Common myeloid progenitor, CD34-positive (primary cell): ENCODE measurements at regions not wholly inside any gene's neighbourhood (a gene's known extent, or its start where the extent isn't known, plus 50 kb on each side); places are given as distances from the start of the nearest gene placed in this dataset.

Experiments used
- CTCF ChIA-PET: fragments of 350-600 bp; sonication (Branson Sonifier 250); formaldehyde crosslinking; loops from one replicate; lab custom pipeline; 2021; ENCODE audit warnings: antibody characterized with exemption; lab: Charles Lee
- POLR2A ChIA-PET: fragments of 350-600 bp; sonication (Branson Sonifier 250); formaldehyde crosslinking; loops from one replicate; lab custom pipeline; 2021; ENCODE audit warnings: antibody characterized with exemption; lab: Charles Lee
- DNase-seq, 3 donors: peaks; one replicate each; pipeline versions ENCODE4 v3.0.0 to v3.0.0-alpha.2; 2013
- H3K27ac ChIP-seq, 2 experiments: 1 replicate in 1 of 2; 2 replicates in 1 of 2; pipeline ENCODE4 v1.7.0; 2013; ENCODE audit warnings: inconsistent platforms in 2 of 2, low read length in 2 of 2, mild to moderate bottlenecking in 2 of 2, low read depth in 1 of 2, moderate library complexity in 1 of 2; ENCODE audit not compliant: severe bottlenecking in 2 of 2, insufficient read depth in 1 of 2, poor library complexity in 1 of 2
- H3K27me3 ChIP-seq, 5 experiments: replicated peaks in 2 of 5; 1 replicate in 3 of 5; 2 replicates in 2 of 5; pipeline versions ENCODE4 v1.6.1 to v1.7.0; 2013; ENCODE audit warnings: low read length in 4 of 5, mild to moderate bottlenecking in 2 of 5, moderate library complexity in 2 of 5, inconsistent platforms in 1 of 5; ENCODE audit not compliant: insufficient read depth in 5 of 5, control insufficient read depth in 4 of 5
- H3K36me3 ChIP-seq, 4 experiments: 1 replicate in 2 of 4; 2 replicates in 2 of 4; pipeline versions ENCODE4 v1.6.1 to v1.7.0; 2013; ENCODE audit warnings: low read length in 3 of 4, control low read depth in 1 of 4, mild to moderate bottlenecking in 1 of 4; ENCODE audit not compliant: control insufficient read depth in 4 of 4, insufficient read depth in 4 of 4
- H3K4me1 ChIP-seq, 4 experiments: 1 replicate in 3 of 4; 2 replicates in 1 of 4; pipeline versions ENCODE4 v1.6.1 to v1.7.1; 2013; ENCODE audit warnings: low read length in 3 of 4, mild to moderate bottlenecking in 3 of 4, control low read depth in 1 of 4, inconsistent platforms in 1 of 4, moderate library complexity in 1 of 4; ENCODE audit not compliant: control insufficient read depth in 4 of 4, insufficient read depth in 4 of 4; ENCODE audit errors: control extremely low read depth in 1 of 4
- H3K4me3 ChIP-seq, 7 experiments: 1 replicate in 4 of 7; 2 replicates in 3 of 7; pipeline versions ENCODE4 v1.5.1 to v1.7.0; 2013; ENCODE audit warnings: mild to moderate bottlenecking in 7 of 7, low read length in 6 of 7, moderate library complexity in 6 of 7, inconsistent platforms in 2 of 7, low read depth in 2 of 7, control low read depth in 1 of 7; ENCODE audit not compliant: insufficient read depth in 4 of 7, control insufficient read depth in 1 of 7; ENCODE audit errors: extremely low read depth in 1 of 7
- H3K9me3 ChIP-seq, 5 experiments: 1 replicate in 4 of 5; 2 replicates in 1 of 5; pipeline versions ENCODE4 v1.6.1 to v1.7.1; 2013; ENCODE audit warnings: low read length in 4 of 5, mild to moderate bottlenecking in 2 of 5, inconsistent platforms in 1 of 5, low read depth in 1 of 5, moderate library complexity in 1 of 5; ENCODE audit not compliant: control insufficient read depth in 4 of 5, insufficient read depth in 2 of 5; ENCODE audit errors: control extremely low read depth in 1 of 5
- WGBS: methylation state at CpG from one replicate; pipeline ENCODE4 v1.1.5; 2013; ENCODE audit not compliant: insufficient coverage; 5-methylcytosine and 5-hydroxymethylcytosine counted together

- Histone ChIP-seq H3K36me3 (no peaks in the 10 kb centered on the region), H3K4me1 (no peaks in the 10 kb centered on the region), H3K27ac (no peak overlapping the region), H3K9me3 (no peaks in the 10 kb centered on the region), H3K4me3 (no peak overlapping the region), H3K27me3 (peaks cover 0 to 1% (median 0%) of the 10 kb centered on the region in 5 experiments)
- CTCF ChIA-PET: no interaction called here
- POLR2A ChIA-PET: no interaction called here
- WGBS: 88% methylated on average over 3 of the region's 4 CpGs
- DNase-seq: no peak
These were observed 473.3 kb upstream of the NR2F2 start for GRCh38 chr15:95857124-95857757.

DNA sequence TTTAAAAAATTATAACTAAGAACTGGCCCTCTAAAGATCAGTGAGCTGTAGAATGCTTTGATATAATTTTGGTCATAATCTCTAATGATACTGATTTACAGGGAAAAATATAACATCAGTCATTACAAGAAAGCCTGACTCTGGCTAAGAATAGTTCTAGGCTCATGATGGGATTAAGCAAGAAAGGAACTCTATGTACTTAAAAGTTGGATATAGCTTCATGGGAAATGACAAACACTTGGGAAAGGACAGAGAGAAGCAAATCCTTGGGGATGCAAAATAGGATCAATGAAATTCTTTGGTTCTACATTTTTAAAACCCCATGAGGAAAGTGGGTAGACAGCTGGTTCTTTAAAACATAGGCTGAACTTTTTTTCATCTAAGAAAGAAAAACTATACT lies 472.7 kb upstream of the NR2F2 start:
- no peak for DNase-seq
- Histone ChIP-seq H3K9me3 (no peaks in the 10 kb centered on the region), H3K4me3 (no peak overlapping the region), H3K27ac (no peak overlapping the region), H3K4me1 (no peaks in the 10 kb centered on the region), H3K36me3 (no peaks in the 10 kb centered on the region), H3K27me3 (peaks cover 0 to 1% (median 0%) of the 10 kb centered on the region in 5 experiments)
- POLR2A ChIA-PET: no interaction called here
- CTCF ChIA-PET: no interaction called here

DNA sequence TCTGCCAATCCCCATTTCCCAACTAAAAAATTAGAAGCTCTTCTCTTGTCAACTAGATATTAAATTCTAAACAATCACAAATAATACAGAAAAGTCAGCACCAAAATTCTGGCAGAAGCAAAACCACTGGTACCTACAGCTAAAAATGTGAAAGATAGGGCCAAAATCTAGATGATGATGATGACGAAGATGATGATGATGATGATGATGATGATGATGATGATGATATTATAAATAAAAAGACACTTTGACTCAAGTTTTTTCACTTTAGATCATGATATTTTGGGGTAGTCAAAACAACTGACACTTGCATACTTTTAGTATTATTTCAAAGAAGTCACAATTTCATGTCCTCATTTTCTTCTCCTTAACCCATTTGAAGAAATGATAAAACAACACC lies 470.1 kb upstream of the NR2F2 start:
- no CpG with 5 or more reads among the region's 1 CpG for WGBS
- CTCF ChIA-PET: no interaction called here
- POLR2A ChIA-PET: no interaction called here

GRCh38 chr15:95864467-95864886 lies 466.0 kb upstream of the NR2F2 start:
- DNase-seq: no peak
- H3K27ac ChIP-seq: no peak overlapping the region
- H3K27me3 ChIP-seq: peaks cover 0 to 2% (median 0%) of the 10 kb centered on the region in 5 experiments
- POLR2A ChIA-PET: no interaction called here
- H3K9me3 ChIP-seq: no peaks in the 10 kb centered on the region
- H3K36me3 ChIP-seq: no peaks in the 10 kb centered on the region
- no peak overlapping the region for H3K4me3 ChIP-seq
- 100% methylated on average over 2 of the region's 3 CpGs for WGBS
- H3K4me1 ChIP-seq: peaks cover 0 to 8% (median 5%) of the 10 kb centered on the region in 4 experiments
- CTCF ChIA-PET: interaction anchor here (0.6 kb wide), 1 partner anchor 11 kb away, joined by 3 read pairs; no protein-coding TSS in a partner anchor

More for the DNA sequence above, 470.1 kb upstream of the NR2F2 start:
- Histone ChIP-seq H3K9me3 (no peaks in the 10 kb centered on the region), H3K4me1 (peaks cover 0 to 2% (median 0%) of the 10 kb centered on the region in 4 experiments), H3K27me3 (peaks cover 0 to 1% (median 0%) of the 10 kb centered on the region in 5 experiments), H3K27ac (no peak overlapping the region), H3K36me3 (no peaks in the 10 kb centered on the region), H3K4me3 (no peak overlapping the region)
- no peak for DNase-seq

DNA sequence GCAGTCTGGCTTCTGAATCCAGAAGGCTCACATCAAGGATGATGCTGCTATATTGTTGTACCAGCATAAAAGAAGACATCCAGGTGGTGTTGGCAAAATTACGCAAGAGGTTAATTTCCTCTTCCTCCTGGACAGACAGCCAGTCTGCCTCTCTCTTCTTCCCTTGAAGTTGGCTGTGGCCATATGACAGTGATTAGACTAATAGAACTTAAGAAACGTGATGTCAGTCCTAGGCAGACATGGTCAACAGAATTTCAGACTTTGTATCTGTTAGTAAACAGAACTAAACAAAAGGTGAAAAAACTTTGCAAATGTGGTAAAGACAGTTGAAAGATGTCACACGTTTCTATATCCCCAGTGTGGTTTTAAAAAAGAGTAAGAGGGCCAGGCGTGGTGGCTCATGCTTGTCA lies 465.2 kb upstream of the NR2F2 start:
- DNase-seq: no peak
- Histone ChIP-seq H3K4me1 (peaks cover 0 to 14% (median 5%) of the 10 kb centered on the region in 4 experiments), H3K27me3 (peaks cover 0 to 2% (median 0%) of the 10 kb centered on the region in 5 experiments), H3K9me3 (no peaks in the 10 kb centered on the region), H3K27ac (no peak overlapping the region), H3K4me3 (no peak overlapping the region), H3K36me3 (no peaks in the 10 kb centered on the region)
- 89% methylated on average over 3 of the region's 4 CpGs for WGBS
- CTCF ChIA-PET: no interaction called here
- POLR2A ChIA-PET: no interaction called here

DNA sequence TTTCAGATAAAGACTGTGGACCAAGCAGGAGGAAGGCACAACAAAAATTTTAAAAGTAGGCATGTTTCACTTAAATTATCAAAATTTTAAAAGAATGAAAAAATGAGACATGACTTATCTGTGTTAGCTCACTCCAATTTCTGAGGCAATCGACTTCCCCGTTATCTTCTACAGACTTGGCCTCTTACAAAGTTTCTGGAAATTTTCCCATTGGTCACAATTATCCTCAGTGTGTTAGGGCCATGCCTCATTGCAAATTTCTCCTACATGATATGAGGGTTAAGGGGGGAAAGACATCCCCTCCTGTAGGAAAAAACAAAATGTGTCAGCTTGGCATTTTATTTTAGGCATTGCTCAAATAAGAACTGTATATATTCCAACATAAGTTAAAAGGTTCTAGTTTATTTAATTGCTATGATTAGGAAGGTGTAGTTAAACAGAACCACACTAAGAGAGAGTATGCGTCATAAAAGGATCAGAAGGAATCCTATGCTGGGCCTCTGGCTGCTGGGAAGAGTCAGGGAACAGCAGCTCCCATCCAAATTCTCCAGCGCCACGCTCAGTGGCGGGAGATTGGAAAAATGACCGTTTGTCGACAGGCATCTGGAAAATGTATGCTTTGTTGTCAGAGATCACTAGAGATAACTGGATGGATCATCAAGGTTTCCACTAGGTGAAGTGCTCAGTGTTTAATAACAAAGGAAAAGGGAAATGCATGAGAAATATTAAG lies 463.6 kb upstream of the NR2F2 start:
- POLR2A ChIA-PET: no interaction called here
- 98% methylated on average over 4 of the region's 8 CpGs for WGBS
- peaks cover 0 to 2% (median 0%) of the 10 kb centered on the region in 5 experiments for H3K27me3 ChIP-seq
- peaks cover 0 to 14% (median 5%) of the 10 kb centered on the region in 4 experiments for H3K4me1 ChIP-seq
- H3K4me3 ChIP-seq: no peak overlapping the region
- H3K36me3 ChIP-seq: no peaks in the 10 kb centered on the region
- CTCF ChIA-PET: no interaction called here
- H3K9me3 ChIP-seq: no peaks in the 10 kb centered on the region
- no peak overlapping the region for H3K27ac ChIP-seq
- DNase-seq: no peak

GRCh38 chr15:95868450-95868849 lies 462.1 kb upstream of the NR2F2 start:
- Histone ChIP-seq H3K27ac (no peak overlapping the region), H3K27me3 (peaks cover 0 to 2% (median 0%) of the 10 kb centered on the region in 5 experiments), H3K36me3 (no peaks in the 10 kb centered on the region), H3K9me3 (no peaks in the 10 kb centered on the region), H3K4me1 (peaks cover 0 to 14% (median 5%) of the 10 kb centered on the region in 4 experiments), H3K4me3 (no peak overlapping the region)
- CTCF ChIA-PET: no interaction called here
- POLR2A ChIA-PET: no interaction called here
- DNase-seq: peak in 2 of 3 donors; percentile 20 to 58
- no CpG with 5 or more reads among the region's 5 CpGs for WGBS
